C4-2B (cell line): ENCODE measurements at regions not wholly inside any gene's neighbourhood (a gene's known extent, or its start where the extent isn't known, plus 50 kb on each side); places are given as distances from the start of the nearest gene placed in this dataset.
"Not testable (repeated sequence)": the region's sequence is repeated elsewhere in the genome, so short reads cannot be mapped to it uniquely, and the experiment has no call there.

Source experiments
- ZFX ChIP-seq: fragments of 450-650 bp; IDR thresholded peaks from 2 replicates; pipeline ENCODE4 v1.6.1; 2017
- TF ChIP-seq, protein P1 (sequence below): fragments of 450-650 bp; conservative IDR thresholded peaks from 2 replicates; pipeline ENCODE4 v1.5.1; 2017; ENCODE audit warnings: mild to moderate bottlenecking

DNA sequence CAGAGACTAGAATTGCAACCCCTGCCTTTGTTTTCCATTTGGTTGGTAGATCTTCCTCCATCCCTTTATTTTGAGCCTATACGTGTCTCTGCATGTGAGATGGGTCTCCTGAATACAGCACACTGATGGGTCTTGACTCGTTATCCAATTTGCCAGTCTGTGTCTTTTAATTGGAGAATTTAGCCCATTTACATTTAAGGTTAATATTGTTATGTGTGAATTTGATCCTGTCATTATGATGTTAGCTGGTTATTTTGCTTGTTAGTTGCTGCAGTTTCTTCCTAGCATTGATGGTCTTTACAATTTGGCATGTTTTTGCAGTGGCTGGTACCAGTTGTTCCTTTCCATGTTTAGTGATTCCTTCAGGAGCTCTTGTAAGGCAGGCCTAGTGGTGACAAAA is 182.5 kb downstream of the MTCL1 start:
- TF ChIP-seq, protein P1, sequence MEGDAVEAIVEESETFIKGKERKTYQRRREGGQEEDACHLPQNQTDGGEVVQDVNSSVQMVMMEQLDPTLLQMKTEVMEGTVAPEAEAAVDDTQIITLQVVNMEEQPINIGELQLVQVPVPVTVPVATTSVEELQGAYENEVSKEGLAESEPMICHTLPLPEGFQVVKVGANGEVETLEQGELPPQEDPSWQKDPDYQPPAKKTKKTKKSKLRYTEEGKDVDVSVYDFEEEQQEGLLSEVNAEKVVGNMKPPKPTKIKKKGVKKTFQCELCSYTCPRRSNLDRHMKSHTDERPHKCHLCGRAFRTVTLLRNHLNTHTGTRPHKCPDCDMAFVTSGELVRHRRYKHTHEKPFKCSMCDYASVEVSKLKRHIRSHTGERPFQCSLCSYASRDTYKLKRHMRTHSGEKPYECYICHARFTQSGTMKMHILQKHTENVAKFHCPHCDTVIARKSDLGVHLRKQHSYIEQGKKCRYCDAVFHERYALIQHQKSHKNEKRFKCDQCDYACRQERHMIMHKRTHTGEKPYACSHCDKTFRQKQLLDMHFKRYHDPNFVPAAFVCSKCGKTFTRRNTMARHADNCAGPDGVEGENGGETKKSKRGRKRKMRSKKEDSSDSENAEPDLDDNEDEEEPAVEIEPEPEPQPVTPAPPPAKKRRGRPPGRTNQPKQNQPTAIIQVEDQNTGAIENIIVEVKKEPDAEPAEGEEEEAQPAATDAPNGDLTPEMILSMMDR: not testable (repeated sequence)
- not testable (repeated sequence) for TF ChIP-seq ZFX
